KOPT-K1 (cell line): ENCODE measurements at regions not wholly inside any gene's neighbourhood (a gene's known extent, or its start where the extent isn't known, plus 50 kb on each side); places are given as distances from the start of the nearest gene placed in this dataset.

Experiments
- H3K27ac ChIP-seq: fragments of 200-600 bp; sonication (generic); 2 replicates; pipeline ENCODE4 v1.5.1; 2016; ENCODE audit warnings: antibody characterized with exemption, mild to moderate bottlenecking, low read depth, low read length; ENCODE audit not compliant: poor library complexity, severe bottlenecking
- H3K36me3 ChIP-seq: fragments of 200-600 bp; sonication (generic); 2 replicates; pipeline ENCODE4 v1.5.1; 2017; ENCODE audit warnings: antibody characterized with exemption, mild to moderate bottlenecking, low read length, moderate library complexity; ENCODE audit not compliant: insufficient read depth
- H3K9me3 ChIP-seq: fragments of 200-600 bp; sonication (generic); 2 replicates; pipeline ENCODE4 v1.5.1; 2017; ENCODE audit warnings: antibody characterized with exemption, low read length, mild to moderate bottlenecking; ENCODE audit not compliant: insufficient read depth, poor library complexity, severe bottlenecking

- Histone ChIP-seq H3K9me3 (no peaks in the 10 kb centered on the region), H3K27ac (no peak overlapping the region), H3K36me3 (no peaks in the 10 kb centered on the region)
These were observed 228.9 kb upstream of the EGLN3 start for GRCh38 chr14:34179727-34180126.

- H3K27ac ChIP-seq, result no peak overlapping the region
- H3K36me3 ChIP-seq, result no peaks in the 10 kb centered on the region
- no peaks in the 10 kb centered on the region for H3K9me3 ChIP-seq
These were observed 226.6 kb upstream of the EGLN3 start for GRCh38 chr14:34177466-34177865.

- Histone ChIP-seq H3K27ac (no peak overlapping the region), H3K9me3 (no peaks in the 10 kb centered on the region), H3K36me3 (no peaks in the 10 kb centered on the region)
These were observed 224.7 kb upstream of the EGLN3 start for GRCh38 chr14:34175574-34175973.

- no peaks in the 10 kb centered on the region for H3K9me3 ChIP-seq
- H3K36me3 ChIP-seq, result no peaks in the 10 kb centered on the region
- no peak overlapping the region for H3K27ac ChIP-seq
These were observed 224.1 kb upstream of the EGLN3 start for GRCh38 chr14:34174973-34175372.

- H3K27ac ChIP-seq, result no peak overlapping the region
These were observed 223.0 kb upstream of the EGLN3 start for GRCh38 chr14:34173916-34174315.

GRCh38 chr14:34172550-34173368 is 221.9 kb upstream of the EGLN3 start:
- no peaks in the 10 kb centered on the region for H3K36me3 ChIP-seq
- no peaks in the 10 kb centered on the region for H3K9me3 ChIP-seq
- no peak overlapping the region for H3K27ac ChIP-seq

More at GRCh38 chr14:34173916-34174315, 223.0 kb upstream of the EGLN3 start:
- H3K36me3 ChIP-seq, result no peaks in the 10 kb centered on the region
- H3K9me3 ChIP-seq, result no peaks in the 10 kb centered on the region

GRCh38 chr14:34172173-34172451 is 221.2 kb upstream of the EGLN3 start:
- no peaks in the 10 kb centered on the region for H3K36me3 ChIP-seq
- H3K9me3 ChIP-seq, result no peaks in the 10 kb centered on the region
- no peak overlapping the region for H3K27ac ChIP-seq

GRCh38 chr14:34171431-34172172 is 220.7 kb upstream of the EGLN3 start:
- Histone ChIP-seq H3K9me3 (no peaks in the 10 kb centered on the region), H3K36me3 (no peaks in the 10 kb centered on the region), H3K27ac (no peak overlapping the region)

GRCh38 chr14:34170882-34171281 is 220.0 kb upstream of the EGLN3 start:
- no peak overlapping the region for H3K27ac ChIP-seq
- H3K36me3 ChIP-seq, result no peaks in the 10 kb centered on the region
- no peaks in the 10 kb centered on the region for H3K9me3 ChIP-seq

GRCh38 chr14:34169561-34169960 is 218.7 kb upstream of the EGLN3 start:
- no peak overlapping the region for H3K27ac ChIP-seq
- no peaks in the 10 kb centered on the region for H3K36me3 ChIP-seq
- H3K9me3 ChIP-seq, result no peaks in the 10 kb centered on the region

- H3K9me3 ChIP-seq, result no peaks in the 10 kb centered on the region
- no peaks in the 10 kb centered on the region for H3K36me3 ChIP-seq
- no peak overlapping the region for H3K27ac ChIP-seq
These were observed 217.8 kb upstream of the EGLN3 start for GRCh38 chr14:34168656-34169055.

GRCh38 chr14:34165847-34166350 is 215.0 kb upstream of the EGLN3 start:
- Histone ChIP-seq H3K27ac (no peak overlapping the region), H3K36me3 (no peaks in the 10 kb centered on the region), H3K9me3 (no peaks in the 10 kb centered on the region)

- H3K27ac ChIP-seq, result no peak overlapping the region
These were observed 213.4 kb upstream of the EGLN3 start for GRCh38 chr14:34164162-34164864.

GRCh38 chr14:34161351-34162082 is 210.6 kb upstream of the EGLN3 start:
- Histone ChIP-seq H3K36me3 (no peaks in the 10 kb centered on the region), H3K9me3 (no peaks in the 10 kb centered on the region), H3K27ac (no peak overlapping the region)

More at GRCh38 chr14:34164162-34164864, 213.4 kb upstream of the EGLN3 start:
- Histone ChIP-seq H3K36me3 (no peaks in the 10 kb centered on the region), H3K9me3 (no peaks in the 10 kb centered on the region)

GRCh38 chr14:34160619-34161018 is 209.7 kb upstream of the EGLN3 start:
- Histone ChIP-seq H3K27ac (no peak overlapping the region), H3K9me3 (no peaks in the 10 kb centered on the region), H3K36me3 (no peaks in the 10 kb centered on the region)
